Epithelial cell of prostate (primary cell): ENCODE measurements at regions not wholly inside any gene's neighbourhood (a gene's known extent, or its start where the extent isn't known, plus 50 kb on each side); places are given as distances from the start of the nearest gene placed in this dataset.

Source experiments
- DNase-seq: peaks from one replicate; pipeline ENCODE4 v3.0.0-alpha.2; 2011; ENCODE audit warnings: low read depth, low spot score
- H3K27ac ChIP-seq: fragments of 450-650 bp; 2 replicates; pipeline ENCODE4 v1.5.1; 2017; ENCODE audit warnings: mild to moderate bottlenecking

- H3K27ac ChIP-seq = no peak overlapping the region
- DNase-seq = no peak
Observed at GRCh38 chr1:96308314-96308713, 413.3 kb upstream of the PTBP2 start.

DNA sequence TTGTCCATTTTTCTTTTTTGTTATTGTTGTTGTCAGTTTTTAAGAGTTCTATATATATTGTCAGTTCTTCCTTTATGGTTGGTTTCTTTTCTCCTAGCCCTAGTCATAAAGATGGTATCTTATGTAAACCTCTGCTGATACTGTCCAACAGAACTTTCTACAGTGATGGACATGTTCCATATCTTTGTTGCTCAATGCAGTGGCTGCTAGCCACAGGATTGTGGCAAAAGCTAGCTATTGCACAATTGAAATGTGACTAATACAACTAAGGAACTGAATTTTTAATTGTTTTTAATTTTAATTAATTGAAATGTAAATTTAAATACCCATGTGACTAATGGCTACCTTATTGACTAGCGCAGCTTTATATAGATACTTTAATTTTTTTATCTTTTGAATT is 411.8 kb upstream of the PTBP2 start:
- DNase-seq = peak; percentile 20

GRCh38 chr1:96313216-96313615 is 408.4 kb upstream of the PTBP2 start:
- DNase-seq = no peak
- H3K27ac ChIP-seq = no peak overlapping the region

More for the DNA sequence above, 411.8 kb upstream of the PTBP2 start:
- H3K27ac ChIP-seq = no peak overlapping the region

DNA sequence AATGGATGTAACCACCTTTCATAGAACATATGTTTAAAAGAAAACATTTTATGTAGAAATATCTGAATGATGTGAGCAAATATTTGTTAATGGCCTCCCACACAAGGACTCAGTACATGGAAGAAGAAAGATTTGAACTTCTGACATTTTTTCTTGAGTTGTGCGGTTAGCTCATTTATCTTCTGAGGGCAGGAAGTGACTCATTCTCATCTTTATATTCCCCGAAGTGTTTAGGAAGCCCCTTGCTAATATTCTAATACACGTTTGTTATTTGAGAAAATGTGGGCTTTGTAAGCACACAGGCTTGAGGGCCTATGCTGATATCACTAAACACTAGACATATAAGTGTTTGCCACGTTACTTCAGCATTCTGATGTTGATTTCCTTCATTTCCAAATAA is 392.5 kb upstream of the PTBP2 start:
- H3K27ac ChIP-seq = no peak overlapping the region
- no peak for DNase-seq

- H3K27ac ChIP-seq = no peak overlapping the region
- no peak for DNase-seq
Observed at GRCh38 chr1:96331596-96331995, 390.0 kb upstream of the PTBP2 start.

GRCh38 chr1:96333522-96334235 is 387.9 kb upstream of the PTBP2 start:
- DNase-seq = no peak
- H3K27ac ChIP-seq = no peak overlapping the region

GRCh38 chr1:96334236-96334557 is 387.4 kb upstream of the PTBP2 start:
- no peak overlapping the region for H3K27ac ChIP-seq
- no peak for DNase-seq

- DNase-seq = no peak
- no peak overlapping the region for H3K27ac ChIP-seq
Observed at GRCh38 chr1:96338622-96339021, 383.0 kb upstream of the PTBP2 start.

DNA sequence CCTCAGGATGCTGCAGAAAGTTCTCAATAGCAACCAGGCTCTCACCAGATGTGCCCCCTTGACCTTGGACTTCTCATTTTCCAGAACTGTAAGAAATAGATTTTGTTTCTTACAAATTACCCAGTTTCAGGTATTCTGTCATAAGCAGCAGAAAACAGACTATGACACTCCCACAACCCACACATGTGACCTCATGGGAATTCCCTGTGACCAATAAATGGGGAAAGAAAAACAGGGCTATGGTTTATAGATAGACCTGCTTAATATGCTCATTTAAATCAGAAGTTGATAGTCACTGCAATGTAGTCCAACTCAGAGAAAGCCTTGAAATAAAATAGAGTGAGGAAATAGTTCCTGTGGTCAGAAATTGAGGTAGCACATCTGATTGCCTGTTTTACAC is 380.9 kb upstream of the PTBP2 start:
- DNase-seq = no peak
- no peak overlapping the region for H3K27ac ChIP-seq

DNA sequence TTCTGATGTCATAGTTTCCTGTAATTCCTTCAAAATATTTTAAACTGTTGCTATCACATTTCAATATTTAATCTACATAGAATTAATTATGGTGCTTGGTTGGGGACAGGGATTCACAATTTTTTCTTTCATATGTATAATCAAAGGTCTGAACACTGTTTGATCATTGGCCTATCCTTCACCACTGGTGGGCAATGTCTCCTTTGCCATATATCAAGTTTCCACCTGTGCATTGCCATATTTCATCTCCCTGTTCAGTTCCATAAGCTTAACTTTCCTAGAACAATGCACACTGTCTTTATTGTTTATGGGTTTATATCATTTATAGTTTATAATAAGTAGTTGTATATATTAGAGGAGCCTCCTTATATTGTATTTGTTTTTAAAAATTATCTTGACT is 374.9 kb upstream of the PTBP2 start:
- DNase-seq = no peak
- H3K27ac ChIP-seq = no peak overlapping the region

- no peak for DNase-seq
- no peak overlapping the region for H3K27ac ChIP-seq
Observed at GRCh38 chr1:96349896-96350295, 371.7 kb upstream of the PTBP2 start.

DNA sequence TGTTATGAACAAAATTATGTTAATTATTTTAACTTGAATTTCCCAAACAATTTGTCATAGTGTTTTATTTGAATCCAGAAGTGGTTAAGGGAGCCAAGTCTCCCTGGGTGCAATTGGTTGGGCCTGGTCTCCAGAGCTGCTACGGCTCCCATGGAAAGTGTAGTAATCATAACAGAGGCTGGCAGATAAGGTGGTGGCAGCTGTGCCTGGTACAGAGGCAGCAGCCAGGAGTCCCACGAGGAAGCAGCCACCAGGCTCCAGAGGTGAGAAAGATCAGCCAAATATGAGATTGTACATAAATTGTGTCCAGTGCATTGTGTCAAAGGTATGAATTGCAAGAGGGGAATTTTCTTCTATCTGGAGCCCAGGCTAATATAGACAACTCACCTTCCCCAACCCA is 368.9 kb upstream of the PTBP2 start:
- no peak overlapping the region for H3K27ac ChIP-seq
- no peak for DNase-seq

- DNase-seq = no peak
- H3K27ac ChIP-seq = no peak overlapping the region
Observed at GRCh38 chr1:96355521-96355920, 366.1 kb upstream of the PTBP2 start.

- no peak for DNase-seq
- no peak overlapping the region for H3K27ac ChIP-seq
Observed at GRCh38 chr1:96355961-96356360, 365.6 kb upstream of the PTBP2 start.

GRCh38 chr1:96357141-96357765 is 364.3 kb upstream of the PTBP2 start:
- H3K27ac ChIP-seq = no peak overlapping the region
- DNase-seq = no peak

DNA sequence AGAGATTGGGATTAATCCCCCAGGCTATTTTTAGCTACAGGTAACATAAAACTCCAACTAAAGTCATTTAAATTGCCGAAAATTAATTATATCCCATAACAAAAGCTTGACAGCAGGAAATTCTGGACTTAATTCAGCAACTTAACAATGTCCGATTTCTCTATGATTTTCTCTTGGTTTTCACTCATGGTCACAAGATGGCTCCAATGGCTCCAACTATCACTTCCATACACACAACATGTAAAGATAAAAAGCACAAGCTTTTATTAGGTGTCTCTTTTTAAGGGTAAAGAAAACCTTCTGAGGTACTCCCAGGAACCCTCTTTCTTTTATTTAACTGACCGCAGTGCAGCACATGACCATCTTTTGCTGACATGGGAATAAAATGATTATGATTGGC is 363.5 kb upstream of the PTBP2 start:
- DNase-seq = no peak
- no peak overlapping the region for H3K27ac ChIP-seq

- DNase-seq = peak; percentile 22
Observed at GRCh38 chr1:96360036-96360795, 361.4 kb upstream of the PTBP2 start.

GRCh38 chr1:96361271-96361856 is 360.2 kb upstream of the PTBP2 start:
- no peak overlapping the region for H3K27ac ChIP-seq
- no peak for DNase-seq

More at GRCh38 chr1:96360036-96360795, 361.4 kb upstream of the PTBP2 start:
- peak overlapping the region; percentile 23 for H3K27ac ChIP-seq

DNA sequence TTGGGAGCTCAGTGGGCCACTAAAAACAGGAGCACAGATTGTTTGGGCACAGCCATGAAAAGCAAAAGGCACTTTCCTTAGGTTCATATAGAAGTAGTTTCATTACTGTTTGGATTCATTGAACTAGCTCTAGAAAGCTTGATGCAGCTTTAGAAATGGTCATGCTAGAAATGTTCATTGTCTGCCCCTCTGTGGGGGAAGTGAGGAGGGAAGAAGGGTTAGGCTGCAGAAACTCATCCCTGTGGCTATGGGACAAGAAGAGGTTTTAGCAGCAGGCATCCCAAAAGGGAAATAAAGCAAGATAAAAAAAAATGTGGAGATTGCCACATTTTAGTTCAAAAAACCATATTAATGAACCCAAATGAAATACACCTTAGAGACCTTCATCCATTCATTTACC is 359.6 kb upstream of the PTBP2 start:
- peak overlapping the region; percentile 60 for H3K27ac ChIP-seq
- no peak for DNase-seq

GRCh38 chr1:96362623-96363022 is 359.0 kb upstream of the PTBP2 start:
- peak overlapping the region; percentile 60 for H3K27ac ChIP-seq

GRCh38 chr1:96363826-96364225 is 357.8 kb upstream of the PTBP2 start:
- DNase-seq = no peak
- H3K27ac ChIP-seq = no peak overlapping the region

More at GRCh38 chr1:96362623-96363022, 359.0 kb upstream of the PTBP2 start:
- DNase-seq = peak; percentile 82
